G401.6 (cell line): ENCODE measurements at regions not wholly inside any gene's neighbourhood (a gene's known extent, or its start where the extent isn't known, plus 50 kb on each side); places are given as distances from the start of the nearest gene placed in this dataset.

ENCODE experiments used
- FAIRE-seq: peaks from 2 replicates; lab custom pipeline; 2012; peaks lifted over from hg19 to GRCh38; lab: Jason Lieb, UNC

DNA sequence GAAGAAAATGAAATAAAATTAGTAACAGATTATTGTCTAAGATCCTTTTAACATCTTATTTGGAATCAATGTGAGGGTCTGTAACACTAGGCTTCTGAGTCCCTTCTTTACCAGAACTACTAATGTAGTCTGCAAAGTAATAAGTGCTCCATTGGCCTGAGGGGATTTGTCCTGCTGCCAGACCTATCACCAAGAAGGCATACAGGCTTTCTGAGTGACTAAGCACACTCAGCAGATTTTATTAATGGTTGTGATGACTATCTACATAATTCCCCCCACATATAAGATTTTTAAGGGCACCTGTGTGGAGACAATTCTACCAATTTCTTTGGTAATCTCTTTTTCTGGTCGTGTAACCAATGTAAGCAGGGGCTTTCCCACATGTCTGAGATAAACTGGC, 365.0 kb upstream of the FAT3 start:
- FAIRE-seq, result no peak

DNA sequence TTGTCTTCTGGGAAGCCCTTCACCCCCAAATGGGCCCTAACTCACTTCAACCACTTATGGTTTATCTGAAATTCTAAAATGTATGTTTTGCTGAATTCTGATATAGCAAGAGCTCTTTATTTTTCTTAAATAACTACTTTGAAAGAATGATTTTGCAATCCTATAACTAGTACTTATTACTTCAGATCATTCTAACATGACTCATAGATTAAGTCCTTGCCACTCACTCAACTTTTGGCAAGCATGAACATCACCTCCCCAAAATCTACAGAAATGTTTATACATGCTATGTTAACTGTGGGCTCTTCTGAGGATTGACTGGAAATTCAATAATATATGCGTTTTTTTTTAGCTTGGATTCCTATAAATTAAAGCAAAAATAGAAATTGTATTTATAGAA, 367.4 kb upstream of the FAT3 start:
- FAIRE-seq, result no peak

DNA sequence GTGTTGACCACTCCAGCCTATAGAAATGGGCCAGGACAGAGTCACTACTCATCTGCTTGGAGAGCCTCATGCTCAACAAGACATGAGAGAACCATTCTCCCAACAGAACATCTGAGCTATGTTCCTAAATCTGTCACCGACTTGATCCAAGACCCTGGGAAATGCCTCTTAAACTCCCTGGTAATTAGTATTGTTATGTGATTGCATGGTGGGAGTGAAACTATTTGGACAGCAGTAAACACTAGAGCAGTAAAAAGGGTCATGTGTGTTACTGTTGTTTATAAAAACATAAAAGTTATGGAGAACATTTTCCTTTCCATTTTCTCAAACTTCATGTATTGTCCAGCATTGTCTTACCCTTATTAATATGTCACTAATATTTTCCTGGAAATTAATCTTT, 369.8 kb upstream of the FAT3 start:
- no peak for FAIRE-seq

DNA sequence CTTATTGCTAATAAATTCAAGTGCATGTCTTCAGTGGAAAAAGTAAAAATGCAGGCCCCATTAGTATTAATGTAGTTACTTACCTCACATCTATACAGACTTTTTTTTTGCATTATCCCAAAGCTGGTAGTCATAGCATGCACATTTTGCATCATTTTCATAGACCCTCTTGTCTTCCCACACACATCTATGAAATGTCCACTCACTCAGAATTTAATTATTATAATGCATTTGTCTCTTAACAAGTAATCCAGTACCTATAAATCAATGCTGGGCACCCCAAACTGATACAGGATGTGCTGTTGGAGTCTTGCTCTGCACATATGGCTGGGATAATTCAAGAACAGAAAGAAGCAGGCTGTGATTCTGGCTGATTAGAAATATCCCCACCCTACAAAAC, 370.4 kb upstream of the FAT3 start:
- FAIRE-seq, result no peak

DNA sequence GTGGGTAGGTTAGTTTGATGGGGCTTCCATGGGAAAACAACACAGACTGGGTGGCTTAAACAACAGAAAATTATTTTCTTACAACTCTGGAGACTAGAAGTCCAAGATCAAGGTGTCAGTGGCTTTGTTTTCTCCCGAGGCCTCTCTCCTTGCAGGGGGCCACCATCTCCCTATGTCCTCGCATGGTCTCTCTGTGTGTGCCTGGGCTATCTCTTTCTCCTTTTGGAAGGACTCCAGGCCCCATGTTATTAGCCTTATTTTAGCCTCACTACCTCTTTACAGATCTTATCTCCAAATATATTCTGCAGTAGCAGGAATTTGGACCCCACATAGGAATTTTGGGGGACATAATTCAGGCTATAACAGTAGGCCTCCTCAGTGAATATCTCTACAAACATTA, 372.7 kb upstream of the FAT3 start:
- no peak for FAIRE-seq

DNA sequence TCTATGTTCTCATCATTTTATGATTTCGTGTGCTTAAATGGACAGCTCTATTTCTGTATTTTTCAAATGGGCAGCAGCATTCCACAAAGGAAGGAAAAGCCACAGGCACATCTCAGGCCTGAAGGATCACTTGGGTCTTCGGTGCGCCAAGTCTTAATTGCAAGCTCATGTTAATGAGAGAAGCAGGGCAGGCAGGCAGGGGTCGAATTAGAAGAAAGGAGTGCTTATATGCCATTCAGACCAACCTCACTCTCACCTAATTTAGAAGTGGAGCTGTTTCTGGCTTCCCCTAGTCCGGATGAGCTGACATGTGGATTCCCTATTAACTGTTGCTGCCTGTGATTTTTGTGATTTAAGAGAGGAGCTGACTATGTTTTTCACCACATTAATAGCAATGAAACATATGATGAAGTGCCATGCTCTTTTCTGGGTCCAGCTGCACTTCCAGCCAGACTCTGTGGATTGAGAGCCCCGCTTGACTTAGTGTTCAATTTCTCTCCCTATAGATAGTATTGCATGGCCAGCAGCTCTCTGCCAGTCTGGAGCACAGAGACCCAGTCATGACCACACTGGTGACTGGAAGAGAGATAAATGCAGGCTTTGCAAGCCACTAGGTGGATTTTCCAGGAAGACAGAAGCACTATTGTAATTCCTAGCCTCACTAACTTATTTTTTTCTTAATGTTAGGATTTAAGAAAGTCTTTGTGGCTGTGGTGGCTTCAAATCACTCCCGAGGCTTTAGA, 373.9 kb upstream of the FAT3 start:
- no peak for FAIRE-seq

- no peak for FAIRE-seq
These were observed 374.6 kb upstream of the FAT3 start for GRCh38 chr11:91850021-91850420.

- no peak for FAIRE-seq
These were observed 378.0 kb upstream of the FAT3 start for GRCh38 chr11:91846649-91847048.

- no peak for FAIRE-seq
These were observed 378.6 kb upstream of the FAT3 start for GRCh38 chr11:91846002-91846401.

GRCh38 chr11:91840640-91841240, 383.9 kb upstream of the FAT3 start:
- no peak for FAIRE-seq

GRCh38 chr11:91837411-91838330, 386.9 kb upstream of the FAT3 start:
- no peak for FAIRE-seq

- FAIRE-seq, result no peak
These were observed 389.5 kb upstream of the FAT3 start for GRCh38 chr11:91835051-91835560.

DNA sequence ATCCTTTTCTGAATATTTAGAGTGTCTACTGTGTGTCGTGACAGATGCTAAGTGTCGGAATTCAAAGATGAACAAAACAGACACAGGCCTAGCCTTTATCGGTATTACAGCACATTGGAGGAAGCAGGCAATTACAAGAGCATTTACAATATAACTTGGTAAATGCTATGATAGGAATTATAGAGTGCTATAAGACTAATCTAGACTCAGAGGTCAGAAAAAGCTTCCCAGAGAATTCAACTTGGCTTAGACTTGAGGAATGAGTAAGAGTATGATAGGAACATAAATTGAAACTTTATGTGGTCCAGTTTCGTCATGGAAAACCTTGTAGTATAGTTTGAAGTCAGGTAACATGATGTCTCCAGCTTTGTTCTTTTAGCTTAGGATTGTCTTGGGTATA, 395.7 kb upstream of the FAT3 start:
- no peak for FAIRE-seq

DNA sequence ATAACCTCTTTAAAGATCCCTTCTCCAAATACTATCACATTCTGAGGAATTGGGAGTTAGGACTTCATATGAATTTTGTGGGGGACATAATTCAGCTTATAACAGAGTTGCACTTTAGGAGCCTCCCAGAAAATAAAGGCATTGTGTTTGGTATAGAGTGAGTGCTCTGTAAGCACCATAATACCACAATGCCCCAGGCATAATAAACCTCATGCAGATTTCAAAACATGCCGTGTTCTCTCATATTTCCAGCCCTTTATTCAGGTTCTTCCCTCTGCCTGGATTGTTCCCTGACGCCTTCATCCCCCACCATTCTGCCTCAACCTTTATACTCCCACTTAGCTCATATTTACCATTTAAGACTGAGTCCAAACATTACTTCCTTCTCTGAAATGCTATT, 398.8 kb upstream of the FAT3 start:
- no peak for FAIRE-seq

DNA sequence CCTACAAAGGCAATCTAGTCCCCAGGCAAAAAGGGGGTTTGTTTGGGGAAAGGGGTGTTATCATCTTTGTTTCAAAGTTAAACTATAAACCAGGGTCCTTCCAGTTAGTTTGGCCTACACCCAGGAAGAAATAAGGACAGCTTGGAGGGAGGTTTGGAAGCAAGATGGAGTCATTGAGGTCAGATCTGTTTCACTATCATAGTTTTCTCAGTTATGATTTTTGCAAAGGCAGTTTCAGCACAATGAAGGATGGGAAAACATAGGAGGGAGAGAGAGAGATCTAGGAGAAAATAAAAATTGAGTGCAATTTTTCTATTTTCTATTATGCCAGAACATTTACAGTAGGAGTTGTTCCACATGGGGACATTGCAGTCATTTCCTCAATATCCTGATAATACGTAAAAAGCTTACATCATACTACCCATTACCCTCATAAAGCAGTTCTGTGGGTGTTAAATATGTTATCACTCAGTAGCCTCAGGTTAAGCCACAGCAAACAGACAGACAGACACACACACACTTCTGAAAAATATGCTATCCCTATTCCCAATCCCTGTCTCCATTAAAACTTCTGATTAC, 401.3 kb upstream of the FAT3 start:
- FAIRE-seq, result no peak

GRCh38 chr11:91822805-91823204, 401.8 kb upstream of the FAT3 start:
- FAIRE-seq, result no peak

DNA sequence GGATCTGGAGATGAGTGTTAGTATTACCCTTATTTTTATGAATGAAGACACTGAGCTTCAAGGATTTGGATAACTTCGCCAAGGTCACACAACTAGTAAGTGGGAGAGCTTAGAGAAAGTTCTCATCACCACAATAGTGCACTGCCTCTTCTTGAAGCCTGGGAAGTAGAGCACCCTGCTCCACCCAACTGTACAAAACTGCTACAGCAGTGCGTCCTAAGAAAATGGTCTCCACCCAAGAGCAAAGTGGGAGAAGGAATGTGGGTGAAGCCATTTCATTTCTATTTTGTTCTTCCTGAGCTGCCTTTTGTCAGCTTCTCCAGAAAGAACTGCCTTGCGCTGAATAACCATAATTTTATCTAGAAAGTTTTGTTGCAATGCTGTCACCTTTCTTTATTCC, 403.9 kb upstream of the FAT3 start:
- no peak for FAIRE-seq

DNA sequence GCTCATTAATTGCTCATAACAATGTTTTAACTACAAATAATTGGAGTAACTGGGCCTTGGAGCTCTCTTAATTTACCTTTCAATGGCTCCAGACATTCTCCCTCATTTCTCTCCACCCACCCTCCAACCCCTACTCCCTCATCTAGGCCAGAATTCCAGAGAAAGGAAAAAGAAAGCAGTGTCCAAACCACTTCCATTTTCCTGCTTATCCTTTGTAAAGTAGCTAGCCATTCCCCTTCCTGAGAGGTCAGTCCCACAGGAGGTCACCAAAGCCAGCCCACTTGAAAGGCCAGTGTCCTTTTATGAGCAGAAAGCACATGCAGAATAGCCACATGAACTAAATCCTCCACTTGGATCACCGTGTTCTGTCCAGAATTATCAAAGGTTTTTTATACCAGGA, 404.8 kb upstream of the FAT3 start:
- no peak for FAIRE-seq

DNA sequence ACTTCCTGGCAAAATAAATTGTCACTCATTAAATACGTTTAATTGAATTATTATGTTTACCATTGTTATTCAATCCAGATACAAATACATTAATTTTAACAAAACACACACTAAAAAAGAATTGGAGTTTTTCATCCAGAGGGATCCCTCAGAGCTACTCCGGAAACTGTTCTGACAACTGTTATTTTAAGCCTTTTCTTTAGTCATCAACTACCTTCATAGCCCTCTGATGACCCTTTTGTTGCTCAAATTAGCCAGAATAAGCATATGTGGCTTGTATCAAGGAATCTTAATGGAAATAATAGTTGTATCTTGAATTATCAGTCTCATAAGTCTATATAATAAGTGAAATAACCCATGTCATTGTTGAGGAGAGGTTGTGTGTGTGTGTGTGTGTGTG, 405.4 kb upstream of the FAT3 start:
- FAIRE-seq, result no peak

DNA sequence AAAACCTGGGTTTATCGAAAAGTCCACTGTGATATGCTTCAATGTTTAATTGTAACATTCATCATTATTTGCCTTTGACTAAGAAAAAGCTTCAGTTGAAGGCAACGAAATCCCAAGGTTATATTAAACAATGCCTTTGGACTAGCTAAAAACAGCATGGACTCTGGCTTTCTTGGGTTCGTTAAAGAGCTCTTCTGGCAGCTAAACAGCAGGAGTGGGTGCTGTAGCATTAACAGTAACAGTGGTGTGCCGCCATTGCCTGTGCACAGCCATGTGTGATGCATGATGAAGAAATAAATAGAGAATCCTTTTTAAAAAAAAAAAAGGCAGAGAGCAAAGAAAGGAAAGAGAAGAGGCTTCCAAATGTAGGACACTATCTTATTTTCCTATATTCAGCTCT, 406.6 kb upstream of the FAT3 start:
- FAIRE-seq, result no peak

DNA sequence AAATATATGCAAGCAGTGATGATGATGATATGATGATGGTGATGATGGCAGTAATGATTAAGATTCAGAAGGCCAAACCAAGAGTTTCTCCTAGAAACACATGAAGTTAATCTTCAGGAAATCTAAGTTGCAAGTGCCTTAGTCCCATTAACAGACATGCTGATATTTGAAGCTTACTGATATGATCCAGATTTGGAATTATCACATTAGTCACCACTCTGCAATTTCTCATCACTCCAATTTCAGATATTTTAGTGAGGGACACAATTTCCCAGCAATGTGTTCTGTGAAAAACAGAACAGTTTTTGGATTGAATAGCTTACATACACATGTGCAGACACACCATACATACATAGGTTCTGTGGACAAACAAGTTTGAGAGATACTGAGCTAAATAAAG, 411.4 kb upstream of the FAT3 start:
- FAIRE-seq, result no peak

DNA sequence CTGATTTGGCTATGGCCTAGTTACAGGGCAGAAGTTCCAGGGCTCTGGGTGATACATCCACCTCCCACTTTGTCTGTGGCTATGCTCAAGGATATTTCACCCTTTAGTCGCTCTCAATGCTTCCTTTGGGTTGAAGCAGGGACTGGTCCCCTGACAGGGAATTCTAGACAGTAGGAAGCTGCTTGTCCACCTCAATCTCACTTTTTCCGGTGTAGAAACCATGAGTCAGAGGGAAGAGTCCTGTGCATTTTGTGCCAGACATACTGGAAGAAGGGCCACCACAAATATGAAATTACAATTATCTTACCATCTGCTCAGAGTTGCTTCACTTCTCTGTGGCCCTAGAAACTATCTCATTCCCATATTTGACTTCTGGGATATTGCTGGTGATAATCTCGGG, 413.7 kb upstream of the FAT3 start:
- FAIRE-seq, result no peak

GRCh38 chr11:91805293-91805692, 419.3 kb upstream of the FAT3 start:
- no peak for FAIRE-seq
